ENCODE measurements at regions not wholly inside any gene's neighbourhood (a gene's known extent, or its start where the extent isn't known, plus 50 kb on each side); places are given as distances from the start of the nearest gene placed in this dataset.

DNA sequence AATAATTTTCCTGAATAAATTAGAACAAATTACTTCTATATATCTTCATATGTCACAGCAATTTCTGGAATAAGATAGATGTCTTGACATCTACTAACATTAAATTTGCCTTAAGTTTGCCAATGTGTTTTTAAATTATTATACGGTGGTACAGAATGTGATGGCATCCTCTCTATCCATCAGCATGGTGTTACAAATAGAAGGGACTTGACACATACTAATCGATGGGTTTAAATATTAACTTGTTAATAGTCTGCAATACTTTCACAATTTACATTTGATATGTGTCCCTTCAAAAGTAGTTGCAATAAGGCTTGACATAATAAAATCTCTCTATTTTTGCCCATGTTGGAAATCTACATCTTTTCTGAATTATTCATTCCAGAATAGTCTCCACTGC lies 65.1 kb upstream of the PRR20A start:
- TF ChIP-seq TAF1 (IDR thresholded peaks at IDR 0.05; ENCODE audit: low read depth, low read length) (no peak), POLR2A (IDR thresholded peaks at IDR 0.05; ENCODE audit: low read depth, low read length) (no peak), POLR2AphosphoS5 (IDR thresholded peaks at IDR 0.05; ENCODE audit: low read depth, low read length) (no peak), POU2F2 (IDR thresholded peaks at IDR 0.05; ENCODE audit: low read depth, low read length) (no peak), PAX5 (IDR thresholded peaks at IDR 0.05; ENCODE audit: insufficient read depth, low read length, severe bottlenecking) (no peak), SPI1 (IDR thresholded peaks at IDR 0.05; ENCODE audit: low read depth, low read length) (no peak)
